KMS-11 (cell line): ENCODE measurements at regions not wholly inside any gene's neighbourhood (a gene's known extent, or its start where the extent isn't known, plus 50 kb on each side); places are given as distances from the start of the nearest gene placed in this dataset.

Source experiments
- H2AFZ ChIP-seq: fragments of 200-600 bp; sonication (generic); 2 replicates; pipeline ENCODE4 v1.6.1; 2016; ENCODE audit warnings: antibody characterized with exemption, mixed run types, low read depth
- H3K27ac ChIP-seq: fragments of 200-600 bp; sonication (generic); 2 replicates; pipeline ENCODE4 v1.6.1; 2016; ENCODE audit warnings: mild to moderate bottlenecking, mixed run types
- H3K27me3 ChIP-seq: fragments of 200-600 bp; sonication (generic); 2 replicates; pipeline ENCODE4 v1.6.1; 2017; ENCODE audit warnings: mild to moderate bottlenecking, low read depth, mixed run types, moderate library complexity; ENCODE audit not compliant: insufficient read depth
- H3K36me3 ChIP-seq: fragments of 200-600 bp; sonication (generic); 2 replicates; pipeline ENCODE4 v1.6.1; 2017; ENCODE audit warnings: mild to moderate bottlenecking, mixed run types; ENCODE audit not compliant: insufficient read depth
- H3K4me1 ChIP-seq: fragments of 200-600 bp; sonication (generic); 2 replicates; pipeline ENCODE4 v1.6.1; 2016; ENCODE audit warnings: mild to moderate bottlenecking, low read depth, mixed run types; ENCODE audit not compliant: poor library complexity, severe bottlenecking
- H3K4me2 ChIP-seq: fragments of 200-600 bp; sonication (generic); 2 replicates; pipeline ENCODE4 v1.7.0; 2016; ENCODE audit warnings: mild to moderate bottlenecking, mixed run types
- H3K4me3 ChIP-seq: fragments of 200-600 bp; sonication (generic); IDR thresholded peaks from 2 replicates; pipeline ENCODE4 v1.6.1; 2017; ENCODE audit warnings: low read depth, low read length, mixed read lengths; ENCODE audit not compliant: insufficient read depth
- H3K79me2 ChIP-seq: fragments of 200-600 bp; sonication (generic); 2 replicates; pipeline ENCODE4 v1.6.1; 2016; ENCODE audit warnings: low read depth, mixed run types; ENCODE audit not compliant: insufficient read depth
- H3K9ac ChIP-seq: fragments of 200-600 bp; sonication (generic); 2 replicates; pipeline ENCODE4 v1.6.1; 2016; ENCODE audit warnings: mild to moderate bottlenecking, mixed run types
- H4K20me1 ChIP-seq: fragments of 200-600 bp; sonication (generic); 2 replicates; pipeline ENCODE4 v1.6.1; 2016; ENCODE audit warnings: mild to moderate bottlenecking, mixed run types; ENCODE audit not compliant: insufficient read depth
- TF ChIP-seq, protein P1 (sequence below): fragments of 200-600 bp; sonication (generic); conservative IDR thresholded peaks from 2 replicates; pipeline ENCODE4 v1.6.1; 2017; ENCODE audit warnings: low read depth, mild to moderate bottlenecking, antibody characterized with exemption, low read length, moderate library complexity, mixed read lengths

DNA sequence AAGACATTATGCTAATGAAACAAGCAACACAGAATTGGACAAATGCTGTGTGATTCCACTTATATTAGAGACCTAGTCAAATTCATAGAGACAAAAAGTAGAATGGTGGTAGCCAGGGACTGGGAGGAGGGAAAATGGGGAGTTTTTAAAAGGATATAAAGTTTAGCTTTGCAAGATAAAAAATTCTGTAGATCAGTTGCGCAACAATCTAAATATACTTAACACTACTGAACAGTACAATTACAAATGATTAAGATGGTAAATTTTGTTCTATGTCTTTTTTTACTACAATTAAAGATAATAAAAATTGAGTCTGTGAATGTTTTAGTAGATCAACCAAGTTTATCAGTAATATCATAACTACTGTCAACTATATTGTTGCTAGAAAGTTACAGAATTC, 340.1 kb upstream of the PDZRN3 start:
- H3K36me3 ChIP-seq = no peaks in the 10 kb centered on the region
- no peak overlapping the region for H3K4me2 ChIP-seq
- H3K4me3 ChIP-seq = no peak overlapping the region
- no peaks in the 10 kb centered on the region for H3K27me3 ChIP-seq
- no peak overlapping the region for H2AFZ ChIP-seq
- no peaks in the 10 kb centered on the region for H4K20me1 ChIP-seq
- H3K4me1 ChIP-seq = no peaks in the 10 kb centered on the region
- H3K79me2 ChIP-seq = no peaks in the 10 kb centered on the region
- TF ChIP-seq, protein P1, sequence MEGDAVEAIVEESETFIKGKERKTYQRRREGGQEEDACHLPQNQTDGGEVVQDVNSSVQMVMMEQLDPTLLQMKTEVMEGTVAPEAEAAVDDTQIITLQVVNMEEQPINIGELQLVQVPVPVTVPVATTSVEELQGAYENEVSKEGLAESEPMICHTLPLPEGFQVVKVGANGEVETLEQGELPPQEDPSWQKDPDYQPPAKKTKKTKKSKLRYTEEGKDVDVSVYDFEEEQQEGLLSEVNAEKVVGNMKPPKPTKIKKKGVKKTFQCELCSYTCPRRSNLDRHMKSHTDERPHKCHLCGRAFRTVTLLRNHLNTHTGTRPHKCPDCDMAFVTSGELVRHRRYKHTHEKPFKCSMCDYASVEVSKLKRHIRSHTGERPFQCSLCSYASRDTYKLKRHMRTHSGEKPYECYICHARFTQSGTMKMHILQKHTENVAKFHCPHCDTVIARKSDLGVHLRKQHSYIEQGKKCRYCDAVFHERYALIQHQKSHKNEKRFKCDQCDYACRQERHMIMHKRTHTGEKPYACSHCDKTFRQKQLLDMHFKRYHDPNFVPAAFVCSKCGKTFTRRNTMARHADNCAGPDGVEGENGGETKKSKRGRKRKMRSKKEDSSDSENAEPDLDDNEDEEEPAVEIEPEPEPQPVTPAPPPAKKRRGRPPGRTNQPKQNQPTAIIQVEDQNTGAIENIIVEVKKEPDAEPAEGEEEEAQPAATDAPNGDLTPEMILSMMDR = no peak
- no peak overlapping the region for H3K9ac ChIP-seq
- no peak overlapping the region for H3K27ac ChIP-seq

DNA sequence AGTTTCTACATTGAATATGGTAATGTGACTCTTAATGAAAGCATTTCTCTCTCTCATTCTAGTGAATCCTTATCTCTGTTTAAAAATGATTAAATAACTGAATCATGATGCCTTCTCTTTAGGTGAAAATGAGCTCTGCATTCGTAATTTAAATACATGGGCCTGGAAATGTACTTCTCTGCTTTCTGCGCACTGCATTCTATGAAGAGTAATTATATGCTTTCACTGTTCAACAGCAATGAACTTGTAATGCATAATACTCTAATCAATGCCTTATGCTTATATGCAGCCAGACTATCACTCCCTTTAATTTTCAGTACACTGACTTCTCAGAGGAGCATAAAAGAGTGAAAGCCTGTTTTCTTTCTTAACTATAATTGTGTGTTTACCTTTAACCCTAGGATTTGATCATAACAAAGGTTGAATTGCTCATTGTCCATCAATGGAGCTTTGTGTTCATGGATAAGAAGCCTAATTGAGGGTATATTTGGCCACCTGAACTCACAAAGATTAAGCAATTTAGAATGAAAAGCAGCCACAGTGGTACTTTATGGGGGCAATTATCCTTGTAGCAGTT, 330.8 kb upstream of the PDZRN3 start:
- Histone ChIP-seq H3K4me2 (no peak overlapping the region), H2AFZ (no peak overlapping the region), H3K36me3 (no peaks in the 10 kb centered on the region), H3K4me3 (no peak overlapping the region), H3K79me2 (no peaks in the 10 kb centered on the region), H4K20me1 (no peaks in the 10 kb centered on the region), H3K27ac (no peak overlapping the region), H3K4me1 (no peaks in the 10 kb centered on the region), H3K9ac (no peak overlapping the region), H3K27me3 (no peaks in the 10 kb centered on the region)
- TF ChIP-seq, protein P1 = no peak

DNA sequence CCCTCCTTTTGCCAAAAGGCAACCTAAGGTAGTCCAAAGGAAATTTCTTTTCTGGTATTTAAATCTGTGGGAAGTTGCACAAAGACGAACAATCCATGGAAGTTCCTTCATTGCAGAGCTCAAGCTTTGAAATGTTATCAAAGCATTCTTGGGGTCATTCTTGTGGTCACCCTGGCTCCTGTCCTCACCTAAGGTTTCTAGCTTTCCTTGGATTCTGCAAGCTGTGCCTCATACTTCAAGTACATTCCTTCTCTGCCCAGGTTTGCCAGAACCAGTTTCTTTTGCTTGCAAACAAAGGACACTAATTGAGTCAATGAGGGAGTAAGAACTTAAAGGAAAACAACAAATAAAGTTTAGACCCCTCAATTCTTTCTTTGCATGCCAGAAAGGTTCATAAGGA, 329.8 kb upstream of the PDZRN3 start:
- Histone ChIP-seq H3K79me2 (no peaks in the 10 kb centered on the region), H3K36me3 (no peaks in the 10 kb centered on the region), H4K20me1 (no peaks in the 10 kb centered on the region), H3K4me1 (no peaks in the 10 kb centered on the region), H2AFZ (no peak overlapping the region), H3K4me3 (no peak overlapping the region), H3K27me3 (no peaks in the 10 kb centered on the region), H3K27ac (no peak overlapping the region), H3K4me2 (no peak overlapping the region), H3K9ac (no peak overlapping the region)
- TF ChIP-seq, protein P1 = no peak

DNA sequence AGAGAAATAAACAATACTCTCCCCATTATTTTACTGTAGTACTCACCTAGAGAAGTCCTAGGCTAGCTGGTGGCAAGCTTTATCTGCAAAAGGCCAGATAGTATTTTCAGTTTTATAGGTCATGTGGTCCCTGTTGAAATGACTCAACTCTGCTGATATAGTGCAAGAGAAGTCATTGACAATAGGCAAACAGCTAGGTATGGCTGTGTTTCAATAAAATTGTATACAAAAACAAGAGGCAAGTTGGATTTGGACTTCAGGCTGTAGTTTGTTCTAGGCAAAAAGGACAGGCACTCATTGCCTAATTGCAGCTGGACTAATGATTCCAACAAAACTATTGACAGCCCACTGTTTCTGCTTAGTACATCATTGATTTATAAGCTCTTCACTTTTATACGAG, 328.0 kb upstream of the PDZRN3 start:
- Histone ChIP-seq H4K20me1 (no peaks in the 10 kb centered on the region), H3K4me2 (no peak overlapping the region), H3K4me1 (no peaks in the 10 kb centered on the region), H3K9ac (no peak overlapping the region), H2AFZ (no peak overlapping the region), H3K4me3 (no peak overlapping the region), H3K36me3 (no peaks in the 10 kb centered on the region), H3K27me3 (no peaks in the 10 kb centered on the region), H3K27ac (no peak overlapping the region), H3K79me2 (no peaks in the 10 kb centered on the region)
- TF ChIP-seq, protein P1 = no peak
